ENCODE measurements at regions not wholly inside any gene's neighbourhood (a gene's known extent, or its start where the extent isn't known, plus 50 kb on each side); places are given as distances from the start of the nearest gene placed in this dataset.

- TF ChIP-seq CTCF (conservative IDR thresholded peaks at IDR 0.05; ENCODE audit: low read depth, low read length) (no peak), EZH2 (IDR thresholded peaks at IDR 0.05; ENCODE audit: low read length, unreplicated experiment) (no peak)
These were observed 201.5 kb downstream of the IRS2 start for GRCh38 chr13:109584844-109585361.

Measured in PC-3 (cell line).